Activated effector memory CD4-positive, alpha-beta T cell treated with Interleukin-2 at 50 U/mL for 16 hours (primary cell): ENCODE measurements at regions not wholly inside any gene's neighbourhood (a gene's known extent, or its start where the extent isn't known, plus 50 kb on each side); places are given as distances from the start of the nearest gene placed in this dataset.
"Not testable (repeated sequence)": the region's sequence is repeated elsewhere in the genome, so short reads cannot be mapped to it uniquely, and the experiment has no call there.

Experiments used
- DNase-seq: peaks from one replicate; pipeline ENCODE4 v3.0.0-alpha.2; 2020

DNA sequence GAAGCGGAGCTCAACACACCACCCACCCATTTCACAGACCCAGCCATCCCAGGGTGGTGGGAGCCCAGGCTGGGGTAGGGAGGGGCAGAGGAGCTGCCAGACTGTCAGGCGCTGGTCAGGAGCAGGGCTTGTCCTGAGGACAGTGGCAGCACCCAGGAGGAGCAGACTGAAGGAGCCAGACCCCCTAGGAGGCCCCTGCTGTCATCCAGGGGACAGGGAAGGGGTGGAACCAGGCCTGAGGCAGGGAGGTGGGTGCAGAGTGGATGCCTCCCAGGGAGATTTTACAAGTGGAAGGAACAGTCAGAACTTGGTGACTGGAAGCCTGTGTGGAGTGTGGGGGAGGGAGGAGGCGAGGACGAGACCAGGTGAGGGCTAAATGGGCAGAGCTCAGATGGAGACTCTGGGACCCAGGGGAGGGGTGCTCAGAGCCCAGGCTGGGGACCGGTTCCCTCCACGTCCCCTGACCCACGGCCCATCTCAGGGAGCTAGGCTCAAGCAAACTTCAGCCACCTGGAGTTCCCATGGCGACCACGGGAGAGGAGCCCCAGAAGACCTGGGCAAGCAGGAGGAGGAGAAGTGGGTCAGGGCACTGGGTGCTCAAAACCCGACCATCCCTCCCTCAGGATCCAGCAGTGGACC, 215.4 kb downstream of the TBC1D2B start:
- DNase-seq: not testable (repeated sequence)

DNA sequence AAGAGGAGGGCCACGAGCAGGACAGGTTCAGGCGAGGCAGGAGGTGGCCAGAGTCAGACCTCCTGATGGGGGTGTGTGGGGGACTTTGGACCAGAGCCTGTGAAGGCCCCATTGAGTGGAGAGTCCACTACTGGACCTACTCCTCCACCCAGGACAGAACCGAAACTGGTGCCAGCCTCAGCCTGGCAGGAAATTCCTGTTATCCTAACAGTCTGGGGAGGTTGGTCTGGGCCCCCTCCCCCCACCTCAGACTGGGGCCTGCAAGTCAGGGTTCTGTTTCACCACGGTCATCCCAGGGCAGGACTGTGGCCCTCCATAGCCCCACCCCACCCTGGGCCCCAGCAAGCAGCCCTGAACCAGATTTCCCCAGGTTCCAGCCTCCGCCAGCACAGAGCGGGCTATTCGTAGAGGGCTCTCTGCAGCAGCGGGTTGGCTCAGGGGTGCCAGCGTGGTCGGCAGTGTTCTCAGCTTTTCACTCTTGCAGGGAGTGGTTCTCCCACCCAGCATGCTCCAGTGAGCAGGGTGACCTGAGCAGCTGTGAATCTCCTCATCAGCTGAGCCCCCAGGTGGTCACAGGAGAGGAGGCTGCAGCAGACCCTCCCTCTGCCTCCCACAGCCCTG, 217.3 kb downstream of the TBC1D2B start:
- no peak for DNase-seq

DNA sequence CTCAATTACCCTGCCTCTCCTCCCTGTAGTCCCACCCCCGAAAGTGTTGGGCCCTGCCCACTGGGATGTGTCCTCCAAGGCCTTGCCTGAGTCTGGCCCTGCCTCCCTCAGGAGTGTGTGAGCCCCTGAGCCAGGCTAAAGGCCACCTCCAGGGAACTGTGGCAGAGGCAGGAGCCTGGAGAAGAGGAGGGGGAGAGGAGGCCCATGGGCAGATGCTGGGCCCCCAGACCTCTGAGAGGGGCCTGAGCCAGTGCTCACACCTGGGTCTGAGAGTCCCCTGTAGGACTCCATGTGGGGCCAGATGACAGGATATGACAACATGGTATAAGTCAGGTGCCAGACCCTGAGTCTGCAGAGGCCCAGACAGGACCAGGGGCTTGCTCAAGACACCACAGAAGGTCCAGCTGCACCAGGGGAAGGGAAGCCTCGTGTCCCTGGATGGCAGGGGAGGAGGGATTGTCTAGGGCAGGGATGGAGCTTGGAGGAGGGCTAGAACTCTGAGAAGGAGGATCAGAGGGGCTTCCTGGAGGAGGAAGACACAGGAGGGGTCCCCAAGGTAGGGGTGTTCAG, 217.9 kb downstream of the TBC1D2B start:
- DNase-seq: no peak

DNA sequence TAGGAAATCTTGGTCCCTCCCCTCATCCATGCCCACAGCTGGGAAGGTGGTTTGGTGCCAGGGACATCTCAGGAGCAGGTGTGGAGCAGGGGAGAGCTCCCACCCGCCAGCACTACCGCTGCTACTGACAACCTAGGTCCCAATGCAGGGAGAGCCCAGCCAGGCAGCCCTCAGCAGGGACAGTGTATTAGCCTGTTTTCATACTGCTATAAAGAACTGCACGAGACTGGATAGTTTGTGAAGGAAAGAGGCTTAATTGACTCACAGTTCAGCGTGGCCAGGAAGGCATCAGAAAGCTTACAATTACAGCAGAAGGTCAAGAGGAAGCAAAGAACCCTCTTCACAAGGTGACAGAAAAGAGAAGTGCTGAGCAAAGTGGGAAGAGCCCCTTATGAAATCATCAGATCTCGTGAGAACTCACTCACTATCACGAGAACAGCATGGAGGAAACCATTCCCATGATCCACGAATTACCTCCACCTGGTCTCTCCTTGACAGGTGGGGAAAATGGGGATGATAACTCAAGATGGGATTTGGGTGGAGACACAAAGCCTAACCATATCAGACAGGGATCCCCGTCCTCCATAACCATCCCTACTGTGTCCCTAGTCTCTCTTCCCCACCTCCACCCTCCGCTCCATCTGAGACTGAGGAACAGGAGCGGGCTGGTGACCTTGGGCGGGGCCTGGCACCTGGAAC, 218.6 kb downstream of the TBC1D2B start:
- no peak for DNase-seq

DNA sequence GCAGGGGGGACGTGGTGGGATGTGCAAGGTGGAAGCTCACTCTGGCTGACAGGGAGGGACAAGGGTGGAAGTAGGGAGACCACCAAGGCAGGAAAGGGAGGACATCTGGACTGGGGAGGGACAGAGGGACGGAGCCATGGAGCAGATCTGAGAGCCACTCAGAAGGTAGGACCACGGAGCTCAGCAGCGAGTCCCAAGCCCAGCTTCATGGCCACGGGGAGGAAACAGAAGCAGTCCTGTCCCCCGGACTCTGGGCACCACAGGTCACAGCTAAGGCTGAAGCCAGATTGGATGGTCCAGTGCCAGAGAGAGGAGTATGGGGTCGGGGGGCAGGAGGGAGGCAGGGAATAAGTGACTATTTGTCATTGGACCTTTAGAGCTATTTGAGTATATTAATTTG, 220.1 kb downstream of the TBC1D2B start:
- DNase-seq: no peak

DNA sequence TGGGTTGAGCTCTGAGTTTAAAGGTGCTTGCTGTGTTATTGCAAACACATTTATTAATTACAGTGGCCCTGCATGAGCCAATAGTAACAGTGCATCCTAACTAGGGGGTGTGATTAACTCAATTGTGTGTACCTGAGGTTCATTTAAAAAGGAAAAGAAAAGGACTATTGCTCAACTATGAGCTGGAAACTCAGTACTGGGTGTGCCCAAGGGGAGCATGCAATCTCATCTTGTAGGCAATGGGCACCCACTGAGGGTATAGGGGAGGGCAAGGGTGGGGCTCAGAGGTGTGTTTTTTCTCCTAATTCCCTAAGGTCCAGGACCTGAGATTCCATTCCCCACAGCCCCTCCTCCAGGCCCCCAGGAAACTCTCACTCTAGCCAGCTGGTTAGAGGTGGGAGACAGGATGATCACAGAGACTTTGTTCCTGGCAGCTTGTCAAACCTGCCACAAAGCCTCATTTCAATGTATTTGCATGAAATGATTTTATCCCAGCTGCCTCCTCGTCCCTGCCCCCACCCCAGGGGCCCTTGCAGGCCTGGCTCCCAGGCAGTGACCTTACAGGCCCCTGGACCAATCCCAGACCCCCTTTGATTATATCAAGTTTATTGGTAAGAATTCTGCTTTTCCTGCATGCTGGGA, 220.7 kb downstream of the TBC1D2B start:
- no peak for DNase-seq

DNA sequence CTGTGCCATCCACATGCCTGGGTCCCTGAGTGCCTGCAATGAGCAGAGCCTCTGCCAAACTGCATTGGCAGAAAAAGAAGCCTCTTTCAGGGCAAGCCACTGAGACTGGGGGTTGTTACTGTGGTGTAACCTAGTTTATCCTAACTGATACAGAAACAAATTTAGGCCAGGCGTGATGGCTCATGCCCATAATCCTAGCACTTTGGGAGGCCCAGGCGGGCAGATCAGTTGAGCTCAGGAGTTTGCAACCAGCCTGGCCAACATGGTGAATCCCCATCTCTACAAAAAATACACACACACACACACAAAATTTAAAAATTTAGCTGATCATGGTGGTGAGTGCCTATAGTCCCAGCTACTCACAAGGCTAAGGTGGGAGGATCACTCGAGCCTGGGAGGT, 221.6 kb downstream of the TBC1D2B start:
- no peak for DNase-seq

DNA sequence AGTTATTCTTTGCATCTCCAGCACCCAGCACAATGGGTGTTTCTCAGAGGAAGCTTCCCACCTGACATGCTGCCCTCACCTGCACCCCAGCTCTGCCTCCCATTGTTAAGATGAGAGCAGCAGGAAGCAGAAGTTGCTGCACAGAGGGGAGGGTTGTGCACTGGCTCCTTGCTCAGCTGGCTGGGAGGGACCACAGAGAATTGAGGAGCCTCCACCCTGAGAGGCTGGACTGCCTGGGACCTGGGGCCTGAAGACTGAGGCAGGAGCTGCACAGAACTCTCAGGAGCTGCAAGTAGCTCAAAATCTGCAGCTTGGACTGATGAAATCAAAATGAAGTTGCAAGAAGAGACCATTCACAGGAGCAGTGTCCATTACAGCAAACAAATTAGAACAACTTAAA, 222.3 kb upstream of the LINGO1 start:
- no peak for DNase-seq

DNA sequence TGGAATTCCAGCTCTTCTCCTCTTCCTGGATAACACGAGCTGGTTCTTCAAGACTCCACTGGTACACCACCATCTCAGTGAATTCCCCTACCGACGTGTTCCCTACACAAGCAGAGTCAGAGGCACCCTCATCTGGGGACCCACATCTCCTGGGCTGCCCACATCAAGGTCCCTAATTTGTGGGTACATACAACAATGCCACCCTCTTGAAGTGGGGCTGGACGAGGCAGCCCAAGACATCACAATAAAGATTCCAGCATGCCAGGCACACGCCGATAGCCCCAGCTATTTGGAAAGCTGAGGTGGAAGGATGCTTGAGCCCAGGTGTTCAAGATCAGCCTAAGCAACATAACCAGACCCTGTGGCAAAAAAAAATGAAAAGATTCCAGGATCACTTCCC, 221.2 kb upstream of the LINGO1 start:
- no peak for DNase-seq

DNA sequence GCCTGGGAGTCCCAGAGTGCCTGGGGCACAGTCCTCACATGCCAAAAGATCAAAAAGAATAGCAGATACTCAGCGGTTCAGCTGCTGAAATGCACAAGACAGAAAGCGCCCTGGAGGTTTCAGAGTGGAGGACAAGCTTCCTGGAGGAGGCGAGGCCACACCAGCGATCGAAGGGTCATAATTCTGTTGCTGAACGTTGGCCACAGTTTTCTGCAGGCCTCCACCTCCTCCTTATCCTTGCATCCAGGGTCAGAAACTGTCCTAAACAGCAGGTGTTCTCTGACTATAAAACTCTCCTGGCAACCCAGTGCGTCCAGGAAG, 220.3 kb upstream of the LINGO1 start:
- no peak for DNase-seq

DNA sequence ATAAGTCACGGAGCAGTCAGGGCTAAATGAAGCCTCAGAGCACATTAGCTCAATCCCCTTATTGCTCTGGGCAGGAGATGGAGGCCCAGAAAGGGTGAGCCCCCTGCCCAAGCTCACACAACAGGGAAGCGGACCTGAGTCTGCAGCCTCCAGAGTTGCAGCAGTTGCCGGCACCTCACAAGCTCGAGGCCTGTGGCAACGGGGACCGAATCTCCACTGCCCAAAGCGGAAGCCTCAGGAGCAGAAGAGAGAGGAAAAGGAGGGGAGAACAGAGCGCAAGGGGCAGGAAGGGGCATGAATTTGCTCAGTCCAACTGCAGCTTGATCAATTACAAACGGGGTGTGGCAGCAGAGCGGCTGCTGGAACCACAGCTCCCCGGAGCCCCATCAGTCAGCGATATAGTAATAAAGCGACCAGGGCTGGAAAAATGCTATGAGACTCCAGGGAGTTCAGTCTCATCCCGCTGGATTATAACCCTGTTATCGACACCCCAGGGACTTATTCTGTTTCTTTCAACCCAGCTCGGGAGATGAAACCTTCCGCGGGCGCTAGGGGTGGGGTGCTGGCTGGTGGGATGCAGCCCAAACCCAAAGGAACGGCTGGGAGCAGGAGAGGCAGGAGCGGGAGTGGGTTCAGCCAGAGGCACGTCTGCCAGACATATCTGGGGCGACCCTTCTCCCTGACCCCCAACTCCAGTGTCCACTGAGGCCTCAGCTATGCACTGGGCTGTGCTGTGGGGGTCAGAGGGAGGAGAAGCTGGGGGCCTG, 219.7 kb upstream of the LINGO1 start:
- no peak for DNase-seq

DNA sequence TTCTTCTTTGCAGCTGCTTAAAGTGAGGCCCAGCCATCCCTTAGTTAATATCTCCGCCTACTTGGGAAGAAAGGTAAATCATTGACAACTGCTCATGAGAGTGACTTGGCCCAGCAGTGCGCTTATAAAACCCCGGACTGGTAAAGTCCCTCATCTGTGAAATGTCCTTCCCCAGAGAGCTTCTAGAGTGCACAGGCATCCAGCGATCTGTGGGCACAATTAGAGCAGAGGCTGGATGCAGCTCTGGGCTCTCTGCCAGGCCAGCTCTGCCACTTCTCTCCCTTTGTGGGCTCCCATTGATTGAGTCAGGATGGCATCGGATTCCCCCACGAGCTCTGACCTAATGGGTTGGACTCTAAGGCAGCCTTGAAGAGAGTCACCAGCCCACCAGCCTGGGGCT, 219.0 kb upstream of the LINGO1 start:
- DNase-seq: no peak

DNA sequence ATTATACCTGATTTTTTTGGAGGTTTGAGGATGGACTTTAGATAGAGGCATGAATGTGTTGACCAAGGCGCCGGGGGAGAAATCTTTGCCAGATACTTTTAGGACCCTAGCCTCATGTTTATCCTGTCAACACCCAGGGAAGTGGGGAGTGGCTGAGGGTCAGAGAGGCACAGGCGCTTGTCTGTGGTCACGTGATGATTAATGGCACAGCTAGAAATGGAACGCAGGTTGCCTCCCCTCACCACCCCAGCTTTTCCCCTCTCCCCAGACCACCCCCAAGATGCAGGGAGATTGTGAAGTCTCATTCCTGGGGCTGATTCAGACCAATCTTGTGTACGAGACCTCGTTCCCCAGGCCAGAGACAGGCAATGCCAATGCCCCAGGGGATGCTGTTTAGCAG, 218.4 kb upstream of the LINGO1 start:
- no peak for DNase-seq

DNA sequence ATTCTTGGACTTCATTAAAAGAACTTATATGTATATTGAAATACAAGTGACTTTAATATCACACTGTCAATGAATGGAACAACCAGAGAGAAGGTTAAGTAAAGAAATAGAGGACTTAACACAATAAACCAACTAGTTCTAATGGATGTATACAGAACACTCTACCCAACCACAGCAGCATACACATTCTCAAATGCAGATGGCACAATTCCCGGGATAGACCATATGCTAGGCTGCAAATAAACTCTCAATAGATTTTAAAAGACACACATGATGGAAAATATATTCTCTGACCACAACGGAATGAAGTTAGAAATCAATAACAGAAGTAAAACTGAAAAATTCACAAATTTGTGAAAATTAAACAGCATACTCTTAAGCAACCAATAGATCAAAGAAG, 214.3 kb upstream of the LINGO1 start:
- DNase-seq: no peak

DNA sequence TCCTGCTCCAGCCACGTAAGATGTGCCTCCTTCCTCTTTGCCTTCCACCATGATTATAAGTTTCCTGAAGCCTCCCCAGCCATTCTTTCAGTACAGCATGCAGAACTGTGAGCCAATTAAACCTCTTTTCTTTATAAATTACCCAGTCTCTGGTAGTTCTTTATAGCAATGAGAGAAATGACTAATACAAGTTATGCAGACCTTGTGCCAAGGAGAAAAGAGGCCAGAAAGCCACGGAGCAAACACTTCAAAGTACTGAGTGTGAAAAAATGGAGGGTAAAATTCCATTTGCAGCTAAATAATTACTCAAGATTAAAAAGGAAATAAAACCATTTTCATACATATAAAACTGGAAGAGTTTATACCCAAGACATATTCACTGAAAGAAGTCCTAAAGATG, 213.6 kb upstream of the LINGO1 start:
- DNase-seq: no peak

DNA sequence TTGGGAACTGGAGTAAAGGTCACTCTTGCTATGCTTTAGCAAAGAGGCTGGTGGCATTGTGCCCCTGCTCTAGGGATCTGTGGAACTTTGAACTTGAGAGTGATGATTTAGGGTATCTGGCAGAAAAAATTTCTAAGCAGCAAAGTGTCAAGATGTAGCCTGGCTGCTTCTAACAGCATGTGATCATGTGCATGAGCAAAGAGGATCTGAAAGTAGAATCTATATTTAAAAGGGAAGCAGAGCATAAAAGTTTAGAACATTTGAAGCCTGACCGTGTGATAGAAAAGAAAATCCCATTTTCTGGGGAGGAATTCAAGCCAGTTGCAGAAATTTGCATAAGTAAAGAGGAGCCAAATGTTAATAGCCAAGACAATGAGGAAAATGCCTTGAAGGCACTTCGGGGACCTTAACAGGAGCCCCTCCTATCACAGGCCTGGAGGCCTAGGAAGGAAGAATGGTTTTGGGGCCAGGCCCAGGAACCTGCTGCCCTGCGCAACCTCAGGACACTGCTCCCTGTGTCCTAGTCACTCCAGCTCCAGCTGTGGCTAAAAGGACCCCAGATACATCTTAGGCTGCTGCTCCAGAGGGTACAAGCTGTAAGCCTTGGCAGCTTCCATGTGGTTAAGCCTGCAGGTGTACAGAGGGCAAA, 212.2 kb upstream of the LINGO1 start:
- DNase-seq: no peak

DNA sequence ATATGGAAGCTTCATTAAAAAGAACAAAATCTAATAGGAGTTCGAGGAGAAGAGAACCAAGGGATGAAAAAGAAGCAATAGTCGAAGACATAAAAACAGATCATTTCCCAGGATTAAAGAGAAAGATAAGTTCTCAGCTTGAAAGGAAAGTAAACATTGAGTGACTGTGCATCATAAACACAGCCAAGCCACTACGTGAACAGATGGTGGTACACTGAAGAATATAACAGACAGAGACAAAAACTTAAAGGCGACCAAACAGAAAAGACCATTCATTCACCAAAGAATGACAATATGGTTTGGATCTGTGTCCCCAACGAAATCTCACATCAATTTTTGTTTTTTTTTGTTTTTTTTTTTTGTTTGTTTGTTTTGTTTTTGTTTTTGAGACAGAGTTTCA, 210.8 kb upstream of the LINGO1 start:
- no peak for DNase-seq

DNA sequence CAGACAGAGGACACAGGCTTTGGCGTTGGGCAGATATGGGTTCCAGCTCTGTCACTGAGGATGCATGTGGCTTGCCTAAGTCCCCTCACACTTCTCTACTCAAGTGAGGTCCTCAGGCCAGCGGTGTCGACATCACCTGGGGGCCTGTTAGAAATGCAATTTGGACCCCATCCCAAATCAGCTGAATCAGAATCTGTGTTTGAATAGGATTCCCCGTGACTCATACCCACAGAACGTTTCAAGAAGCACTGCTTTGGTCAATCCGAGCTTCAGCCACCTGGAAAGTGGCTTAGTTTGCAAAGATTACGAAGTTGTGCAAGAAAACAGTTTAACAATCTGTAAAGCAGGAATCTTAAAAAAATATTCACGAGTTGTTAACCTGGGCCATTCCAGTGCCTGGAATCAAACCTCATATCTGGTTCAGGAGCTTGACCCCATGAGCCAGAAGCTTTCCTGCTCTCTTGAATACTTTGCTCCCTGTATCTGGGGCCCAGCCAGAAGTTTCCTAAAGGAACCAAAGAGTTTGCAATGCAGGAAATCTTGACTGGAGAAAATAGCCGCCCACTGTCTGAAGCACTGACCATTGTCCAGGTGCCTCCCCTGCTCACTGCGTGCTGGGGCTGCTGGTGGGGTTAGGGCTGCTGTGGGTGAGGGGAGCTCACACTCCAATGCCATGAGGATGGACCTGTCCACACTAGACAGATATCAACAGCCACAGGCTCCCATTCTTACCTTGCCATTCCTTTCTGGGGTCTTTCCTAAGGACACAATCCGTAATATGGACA, 208.5 kb upstream of the LINGO1 start:
- DNase-seq: no peak

DNA sequence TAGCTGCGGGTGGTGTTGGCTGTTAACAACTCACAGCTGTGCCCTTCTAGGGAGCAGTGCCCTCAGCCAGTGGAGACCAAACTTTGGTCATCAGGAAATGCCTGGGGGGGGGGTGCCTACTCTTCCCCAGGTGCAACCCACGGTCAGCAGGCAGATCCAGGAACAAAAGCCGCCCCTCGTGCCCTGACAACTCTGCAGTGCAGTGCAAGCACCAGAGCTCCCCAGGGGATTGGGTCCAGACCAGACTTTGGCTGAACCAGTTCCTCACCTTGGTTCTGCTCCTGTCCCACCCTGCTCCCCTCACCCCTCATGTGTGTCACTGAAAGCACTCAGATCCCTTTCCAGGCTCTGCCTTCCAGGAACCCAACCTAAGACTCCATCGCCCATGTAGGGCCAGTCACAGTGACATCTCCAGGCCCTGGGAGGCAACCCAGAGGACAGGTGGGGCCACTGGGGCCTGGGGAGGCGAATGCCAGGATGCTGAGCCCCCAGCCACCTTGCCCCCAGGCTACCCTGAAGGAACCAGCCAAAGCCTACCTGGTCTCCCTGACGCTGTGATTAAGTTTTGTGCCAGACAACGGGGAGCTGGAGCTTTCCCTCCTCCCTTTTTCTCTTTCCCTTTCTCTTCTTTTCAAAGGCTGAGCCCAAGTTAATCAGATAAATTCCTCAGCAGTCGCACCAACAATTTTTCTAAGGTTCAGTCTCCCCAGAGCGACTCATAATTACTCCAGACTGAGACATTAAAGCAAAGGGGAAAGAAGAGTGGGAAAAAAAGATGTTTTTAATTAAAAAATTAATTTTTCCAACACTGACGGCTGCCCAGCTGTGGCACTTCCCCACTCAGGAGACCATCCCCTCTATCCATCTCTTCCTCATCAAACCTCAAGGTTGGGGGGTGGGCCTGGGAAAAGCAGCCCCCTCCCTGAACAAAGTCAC, 207.5 kb upstream of the LINGO1 start:
- no peak for DNase-seq

DNA sequence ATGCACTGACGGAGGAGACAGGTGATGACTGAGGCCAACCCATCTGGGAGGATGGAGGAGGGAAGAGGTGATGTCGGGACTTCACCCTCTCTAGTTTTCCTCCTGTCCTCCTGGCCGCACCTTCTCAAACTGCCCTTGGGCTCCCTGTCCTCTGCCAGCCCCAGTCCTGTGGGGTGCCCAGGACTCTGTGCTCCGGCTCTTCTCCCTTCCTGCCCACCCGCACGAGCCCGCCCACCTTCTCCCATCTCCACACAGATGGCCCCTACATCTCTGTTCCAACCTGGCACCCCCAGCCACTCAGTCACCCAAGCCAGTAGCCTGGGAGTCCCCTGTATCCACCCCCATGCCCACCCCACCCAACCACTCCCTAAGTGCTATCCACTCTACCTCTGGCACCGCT, 206.7 kb upstream of the LINGO1 start:
- DNase-seq: no peak

DNA sequence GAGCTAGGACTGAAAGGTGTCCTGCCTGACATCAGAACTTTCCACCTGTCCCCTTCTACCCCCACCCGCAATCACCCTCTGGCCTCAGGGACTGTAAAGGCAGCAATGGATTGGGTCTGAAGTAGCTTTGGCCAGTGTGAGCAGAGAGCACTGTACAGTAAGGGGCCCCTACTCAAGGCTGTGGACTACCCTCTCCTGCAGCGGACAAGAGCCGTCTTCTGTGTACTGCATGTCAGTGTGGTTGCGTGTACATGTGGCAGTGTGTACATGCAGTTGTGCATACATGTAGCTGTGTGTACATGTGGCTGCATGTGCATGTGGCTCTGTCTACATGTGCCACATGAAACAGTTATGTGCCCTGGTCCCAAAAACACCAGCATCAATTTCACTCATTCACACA, 205.9 kb upstream of the LINGO1 start:
- no peak for DNase-seq
